Upper lobe of left lung (tissue), 6 donors: ENCODE measurements at regions not wholly inside any gene's neighbourhood (a gene's known extent, or its start where the extent isn't known, plus 50 kb on each side); places are given as distances from the start of the nearest gene placed in this dataset.
A peak's percentile ranks its signal among the peaks of the same experiment; 100 is the strongest.

Source experiments
- ATAC-seq, 2 donors: fragments of 200-7000 bp; cut with Tn5 transposase; one replicate each; pipeline ENCODE4 v1.9.1; 2022; ENCODE audit warnings: mild to moderate bottlenecking in 2 of 2, moderate library complexity in 2 of 2; ENCODE audit not compliant: low FRiP score in 2 of 2
- DNase-seq, 2 donors: peaks; one replicate each; pipeline ENCODE4 v3.0.0-alpha.2; 2019 to 2020
- H3K27ac ChIP-seq, 4 donors: fragments of 200-600 bp; sonication (generic); one replicate each; pipeline ENCODE4 v1.5.1; 2016 to 2019
- H3K27me3 ChIP-seq, 4 donors: fragments of 200-600 bp; sonication (generic); one replicate each; pipeline ENCODE4 v1.5.1; 2017 to 2019
- H3K36me3 ChIP-seq, 4 donors: fragments of 200-600 bp; sonication (generic); one replicate each; pipeline ENCODE4 v1.5.1; 2016 to 2019
- H3K4me1 ChIP-seq, 4 donors: fragments of 200-600 bp; sonication (generic); one replicate each; pipeline ENCODE4 v1.5.1; 2018 to 2019
- H3K4me3 ChIP-seq, 4 donors: fragments of 200-600 bp; sonication (generic); one replicate each; pipeline ENCODE4 v1.5.1; 2017 to 2019; ENCODE audit warnings: mild to moderate bottlenecking in 2 of 4, moderate library complexity in 1 of 4
- H3K9me3 ChIP-seq, 4 donors: fragments of 200-600 bp; sonication (generic); one replicate each; pipeline ENCODE4 v1.5.1; 2018 to 2019
- EP300 ChIP-seq, 4 donors: sonication (generic); formaldehyde crosslinking; IDR thresholded peaks; one replicate each; pipeline ENCODE4 v1.5.1; 2017; ENCODE audit warnings: antibody characterized with exemption in 4 of 4, control low read depth in 2 of 4
- POLR2A ChIP-seq, 4 donors: fragments of 450-650 bp; IDR thresholded peaks; one replicate each; pipeline ENCODE4 v1.5.1; 2016 to 2017; ENCODE audit warnings: antibody characterized with exemption in 4 of 4, mild to moderate bottlenecking in 2 of 4
- POLR2AphosphoS5 ChIP-seq, 2 donors: sonication (generic); formaldehyde crosslinking; IDR thresholded peaks; one replicate each; pipeline ENCODE4 v1.5.1; 2017; ENCODE audit warnings: antibody characterized with exemption in 2 of 2
- WGBS, 2 donors: methylation state at CpG; one replicate each; pipeline ENCODE4 v1.1.5; 2017 to 2018; 5-methylcytosine and 5-hydroxymethylcytosine counted together
- TF ChIP-seq, protein P1 (sequence below), 6 experiments: fragments of 450-650 bp in 4 of 6; fragments of 200-600 bp in 2 of 6; sonication (generic) in 2 of 6; IDR thresholded peaks; one replicate each; pipeline ENCODE4 v1.5.1; 2016 to 2019; ENCODE audit warnings: antibody characterized with exemption in 6 of 6
- donor health status: DM: no; HTN: no; CAD: no; lungs with moderate emphysema.
- donor health status: DM: no; HTN: yes; CAD: no; lungs with severe emphysema.

GRCh38 chr6:167673946-167674345 lies 152.8 kb upstream of the AFDN start:
- no peak for DNase-seq
- no peak overlapping the region for H3K4me3 ChIP-seq
- no peaks in the 10 kb centered on the region for H3K9me3 ChIP-seq
- no peak overlapping the region for H3K27ac ChIP-seq
- WGBS, 2 donors, result 66 to 67% methylated on average over 5 of the region's 5 CpGs
- ATAC-seq, result no peak
- peaks cover 22 to 30% (median 26%) of the 10 kb centered on the region in 4 donors for H3K4me1 ChIP-seq
- TF ChIP-seq POLR2A (IDR thresholded peaks at IDR 0.05) (no peak), EP300 (IDR thresholded peaks at IDR 0.05) (no peak), POLR2AphosphoS5 (IDR thresholded peaks at IDR 0.05) (no peak)
- TF ChIP-seq, protein P1, sequence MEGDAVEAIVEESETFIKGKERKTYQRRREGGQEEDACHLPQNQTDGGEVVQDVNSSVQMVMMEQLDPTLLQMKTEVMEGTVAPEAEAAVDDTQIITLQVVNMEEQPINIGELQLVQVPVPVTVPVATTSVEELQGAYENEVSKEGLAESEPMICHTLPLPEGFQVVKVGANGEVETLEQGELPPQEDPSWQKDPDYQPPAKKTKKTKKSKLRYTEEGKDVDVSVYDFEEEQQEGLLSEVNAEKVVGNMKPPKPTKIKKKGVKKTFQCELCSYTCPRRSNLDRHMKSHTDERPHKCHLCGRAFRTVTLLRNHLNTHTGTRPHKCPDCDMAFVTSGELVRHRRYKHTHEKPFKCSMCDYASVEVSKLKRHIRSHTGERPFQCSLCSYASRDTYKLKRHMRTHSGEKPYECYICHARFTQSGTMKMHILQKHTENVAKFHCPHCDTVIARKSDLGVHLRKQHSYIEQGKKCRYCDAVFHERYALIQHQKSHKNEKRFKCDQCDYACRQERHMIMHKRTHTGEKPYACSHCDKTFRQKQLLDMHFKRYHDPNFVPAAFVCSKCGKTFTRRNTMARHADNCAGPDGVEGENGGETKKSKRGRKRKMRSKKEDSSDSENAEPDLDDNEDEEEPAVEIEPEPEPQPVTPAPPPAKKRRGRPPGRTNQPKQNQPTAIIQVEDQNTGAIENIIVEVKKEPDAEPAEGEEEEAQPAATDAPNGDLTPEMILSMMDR (IDR thresholded peaks at IDR 0.05), result no peak
- H3K27me3 ChIP-seq, result peaks cover 0 to 11% (median 0%) of the 10 kb centered on the region in 4 donors
- no peaks in the 10 kb centered on the region for H3K36me3 ChIP-seq

DNA sequence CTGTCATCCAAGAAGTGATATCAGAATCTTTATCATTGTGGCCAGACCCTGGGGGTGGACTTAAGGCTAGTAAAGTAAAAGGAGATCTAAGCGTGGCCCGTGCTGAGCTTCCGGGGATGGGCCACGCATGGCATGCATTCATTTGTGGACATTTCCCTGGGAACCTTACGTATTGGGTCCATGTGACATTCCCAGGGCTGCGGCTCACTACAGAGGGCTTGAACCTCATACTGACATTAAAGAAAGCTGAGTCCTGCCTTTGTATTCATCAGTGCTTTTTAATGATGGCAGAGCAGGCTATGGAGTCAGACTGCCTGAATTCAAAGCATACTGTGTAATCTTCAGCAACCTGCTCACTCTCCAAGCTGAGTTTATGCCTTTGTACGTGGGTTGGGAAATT lies 152.2 kb upstream of the AFDN start:
- TF ChIP-seq POLR2A (IDR thresholded peaks at IDR 0.05) (no peak), EP300 (IDR thresholded peaks at IDR 0.05) (no peak), POLR2AphosphoS5 (IDR thresholded peaks at IDR 0.05) (no peak)
- TF ChIP-seq, protein P1 (IDR thresholded peaks at IDR 0.05), result no peak
- Histone ChIP-seq H3K4me1 (peaks cover 22 to 30% (median 26%) of the 10 kb centered on the region in 4 donors), H3K27me3 (peaks cover 0 to 11% (median 0%) of the 10 kb centered on the region in 4 donors), H3K4me3 (no peak overlapping the region), H3K9me3 (no peaks in the 10 kb centered on the region), H3K36me3 (no peaks in the 10 kb centered on the region), H3K27ac (peak overlapping the region in 1 of 4 donors; percentile 31)
- WGBS, 2 donors, result 94% methylated on average over 7 of the region's 7 CpGs
- ATAC-seq, result no peak
- DNase-seq, result no peak

GRCh38 chr6:167676000-167676665 lies 150.6 kb upstream of the AFDN start:
- DNase-seq (no peak), ATAC-seq (peak; percentile 20 to 58)
- peaks cover 22 to 30% (median 26%) of the 10 kb centered on the region in 4 donors for H3K4me1 ChIP-seq
- no peaks in the 10 kb centered on the region for H3K9me3 ChIP-seq
- H3K27me3 ChIP-seq, result peaks cover 0 to 11% (median 0%) of the 10 kb centered on the region in 4 donors
- WGBS, 2 donors, result 48 to 55% methylated on average over 20 of the region's 20 CpGs
- peak overlapping the region; percentile 23 to 72 (median 52) for H3K27ac ChIP-seq
- H3K36me3 ChIP-seq, result no peaks in the 10 kb centered on the region
- TF ChIP-seq POLR2AphosphoS5 (IDR thresholded peaks at IDR 0.05) (peak; percentile 68 to 77), POLR2A (IDR thresholded peaks at IDR 0.05) (no peak), EP300 (IDR thresholded peaks at IDR 0.05) (peak in 3 of 4 donors; percentile 42 to 81 (median 78))
- TF ChIP-seq, protein P1 (IDR thresholded peaks at IDR 0.05), result no peak
- no peak overlapping the region for H3K4me3 ChIP-seq

DNA sequence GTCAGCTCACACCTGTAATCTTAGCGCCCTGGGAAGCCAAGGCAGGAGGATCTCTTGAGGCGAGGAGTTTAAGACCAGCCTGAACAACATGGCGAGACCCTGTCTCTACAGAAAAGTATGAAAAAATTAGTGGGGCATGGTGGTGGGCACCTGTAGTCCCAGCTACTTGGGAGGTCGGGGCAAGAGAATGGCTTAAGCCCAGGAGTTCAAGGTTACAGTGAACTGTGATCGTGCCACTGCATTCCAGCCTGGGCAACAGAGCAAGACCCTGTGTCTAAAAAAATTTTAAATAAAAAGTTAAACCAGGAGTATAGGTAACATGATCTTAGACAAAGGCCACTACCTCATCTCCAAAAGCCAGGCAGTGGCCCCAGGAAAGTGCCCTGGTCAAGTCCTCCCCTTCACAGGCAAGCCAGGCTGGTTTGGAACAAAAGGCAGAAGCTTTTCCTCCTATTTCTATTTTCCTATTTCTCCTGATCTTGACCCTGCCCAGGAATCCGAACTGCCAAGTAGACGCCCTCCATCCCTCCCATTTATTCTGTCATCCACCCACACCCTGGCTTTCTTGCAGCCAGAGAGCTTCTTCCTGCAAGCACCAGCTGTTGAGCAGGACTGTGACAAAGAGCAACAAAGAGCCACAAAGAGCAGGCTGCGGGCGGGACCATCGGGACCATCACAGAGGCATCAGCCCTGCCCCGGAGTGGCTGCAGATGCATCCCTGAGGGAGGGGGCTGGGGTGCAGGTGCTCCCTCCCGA lies 149.9 kb upstream of the AFDN start:
- peak in 1 of 2 donors; percentile 30 for TF ChIP-seq POLR2AphosphoS5 (IDR thresholded peaks at IDR 0.05)
- TF ChIP-seq, protein P1 (IDR thresholded peaks at IDR 0.05), result no peak
- TF ChIP-seq EP300 (IDR thresholded peaks at IDR 0.05), result no peak
- no peak for TF ChIP-seq POLR2A (IDR thresholded peaks at IDR 0.05)
- peak in 1 of 2 donors; percentile 76 for ATAC-seq

More for the DNA sequence above, 149.9 kb upstream of the AFDN start:
- WGBS, 2 donors, result 59 to 68% methylated on average over 11 to 12 of the region's 12 CpGs
- Histone ChIP-seq H3K4me3 (no peak overlapping the region), H3K27ac (peak overlapping the region; percentile 23 to 72 (median 52)), H3K4me1 (peaks cover 22 to 30% (median 26%) of the 10 kb centered on the region in 4 donors), H3K9me3 (no peaks in the 10 kb centered on the region), H3K27me3 (peaks cover 0 to 11% (median 0%) of the 10 kb centered on the region in 4 donors), H3K36me3 (no peaks in the 10 kb centered on the region)
- no peak for DNase-seq
